ENCODE measurements at regions not wholly inside any gene's neighbourhood (a gene's known extent, or its start where the extent isn't known, plus 50 kb on each side); places are given as distances from the start of the nearest gene placed in this dataset.

- H3K27ac Mint-ChIP-seq: no peak overlapping the region
- TF ChIP-seq CTCF (IDR thresholded peaks at IDR 0.05): no peak
- ChIA-PET CTCF (no interaction called here), POLR2A (no interaction called here)
- no peak for ATAC-seq (ENCODE audit: low read depth)
- peaks cover 3% of the 10 kb centered on the region for H3K27me3 Mint-ChIP-seq
- DNase-seq: no peak
- intact Hi-C loops (cut with micrococcal nuclease): no loop called here
- H3K9me3 Mint-ChIP-seq: no peaks in the 10 kb centered on the region
- no peak overlapping the region for H3K4me3 Mint-ChIP-seq
- H3K4me1 Mint-ChIP-seq: no peaks in the 10 kb centered on the region
- H3K36me3 Mint-ChIP-seq (ENCODE audit: low read depth): no peaks in the 10 kb centered on the region
Observed at GRCh38 chr1:115430441-115431158, 92.6 kb upstream of the NGF start.

- DNase-seq (no peak), ATAC-seq (ENCODE audit: low read depth) (no peak)
- POLR2A ChIA-PET: no interaction called here
- CTCF ChIA-PET: no interaction called here
- no peak for TF ChIP-seq CTCF (IDR thresholded peaks at IDR 0.05)
- intact Hi-C loops (cut with micrococcal nuclease): no loop called here
- Mint-ChIP-seq H3K9me3 (no peaks in the 10 kb centered on the region), H3K27ac (no peak overlapping the region), H3K36me3 (ENCODE audit: low read depth) (no peaks in the 10 kb centered on the region), H3K27me3 (peaks cover 3% of the 10 kb centered on the region), H3K4me3 (no peak overlapping the region), H3K4me1 (no peaks in the 10 kb centered on the region)
Observed at GRCh38 chr1:115429884-115430283, 91.8 kb upstream of the NGF start.

DNA sequence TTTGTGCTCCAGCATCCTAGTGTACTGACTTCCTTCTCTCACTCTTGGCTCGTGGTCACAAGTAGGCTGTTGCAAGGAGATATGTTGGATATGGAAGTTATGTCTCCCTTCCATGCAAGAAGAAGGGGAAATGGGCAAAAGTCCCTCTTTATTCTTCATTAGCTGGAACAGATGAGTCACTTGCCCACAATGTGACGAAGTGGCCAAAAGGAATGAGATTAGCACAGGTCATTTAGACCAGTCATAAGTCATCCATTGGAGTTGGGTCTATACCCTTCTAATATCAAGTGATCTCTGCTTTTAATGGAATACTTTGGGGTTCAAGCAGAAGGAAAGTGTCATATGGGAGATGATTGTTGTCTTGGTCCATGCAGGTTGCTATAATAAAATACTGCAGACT is 91.2 kb upstream of the NGF start:
- Mint-ChIP-seq H3K27ac (no peak overlapping the region), H3K27me3 (peaks cover 3% of the 10 kb centered on the region), H3K4me3 (no peak overlapping the region), H3K36me3 (ENCODE audit: low read depth) (no peaks in the 10 kb centered on the region), H3K9me3 (no peaks in the 10 kb centered on the region), H3K4me1 (no peaks in the 10 kb centered on the region)
- DNase-seq (no peak), ATAC-seq (ENCODE audit: low read depth) (no peak)
- ChIA-PET POLR2A (no interaction called here), CTCF (no interaction called here)
- intact Hi-C loops (cut with micrococcal nuclease): no loop called here
- TF ChIP-seq CTCF (IDR thresholded peaks at IDR 0.05): no peak

GRCh38 chr1:115428676-115429075 is 90.6 kb upstream of the NGF start:
- DNase-seq: no peak
- H3K4me1 Mint-ChIP-seq: no peaks in the 10 kb centered on the region
- no peak overlapping the region for H3K27ac Mint-ChIP-seq
- ChIA-PET POLR2A (no interaction called here), CTCF (no interaction called here)
- no peak for TF ChIP-seq CTCF (IDR thresholded peaks at IDR 0.05)
- H3K4me3 Mint-ChIP-seq: no peak overlapping the region
- no peaks in the 10 kb centered on the region for H3K9me3 Mint-ChIP-seq
- ATAC-seq (ENCODE audit: low read depth): no peak
- H3K27me3 Mint-ChIP-seq: peaks cover 3% of the 10 kb centered on the region
- no peaks in the 10 kb centered on the region for H3K36me3 Mint-ChIP-seq (ENCODE audit: low read depth)
- intact Hi-C loops (cut with micrococcal nuclease): no loop called here

GRCh38 chr1:115428256-115428655 is 90.2 kb upstream of the NGF start:
- no peaks in the 10 kb centered on the region for H3K9me3 Mint-ChIP-seq
- intact Hi-C loops (cut with micrococcal nuclease): no loop called here
- ATAC-seq (ENCODE audit: low read depth): no peak
- ChIA-PET POLR2A (no interaction called here), CTCF (no interaction called here)
- no peak for DNase-seq
- TF ChIP-seq CTCF (IDR thresholded peaks at IDR 0.05): no peak
- H3K4me1 Mint-ChIP-seq: no peaks in the 10 kb centered on the region
- no peak overlapping the region for H3K27ac Mint-ChIP-seq
- H3K4me3 Mint-ChIP-seq: no peak overlapping the region
- no peaks in the 10 kb centered on the region for H3K36me3 Mint-ChIP-seq (ENCODE audit: low read depth)
- H3K27me3 Mint-ChIP-seq: peaks cover 3% of the 10 kb centered on the region
